ENCODE measurements at regions not wholly inside any gene's neighbourhood (a gene's known extent, or its start where the extent isn't known, plus 50 kb on each side); places are given as distances from the start of the nearest gene placed in this dataset.

- no peak for DNase-seq (ENCODE audit: low read depth in 1 of 2, low spot score in 1 of 2)
These were observed 156.9 kb upstream of the DACH1 start for GRCh38 chr13:72023895-72024294.

- DNase-seq (ENCODE audit: low read depth in 1 of 2, low spot score in 1 of 2): no peak
These were observed 138.5 kb upstream of the DACH1 start for GRCh38 chr13:72005455-72005854.

GRCh38 chr13:72004784-72005374 is 137.9 kb upstream of the DACH1 start:
- DNase-seq (ENCODE audit: low read depth in 1 of 2, low spot score in 1 of 2): no peak

- DNase-seq (ENCODE audit: low read depth in 1 of 2, low spot score in 1 of 2): no peak
These were observed 137.2 kb upstream of the DACH1 start for GRCh38 chr13:72004246-72004645.

- DNase-seq (ENCODE audit: low read depth in 1 of 2, low spot score in 1 of 2): no peak
These were observed 131.2 kb upstream of the DACH1 start for GRCh38 chr13:71998223-71998622.

GRCh38 chr13:71979616-71980015 is 112.6 kb upstream of the DACH1 start:
- no peak for DNase-seq (ENCODE audit: low read depth in 1 of 2, low spot score in 1 of 2)

GRCh38 chr13:71977028-71977427 is 110.0 kb upstream of the DACH1 start:
- no peak for DNase-seq (ENCODE audit: low read depth in 1 of 2, low spot score in 1 of 2)

GRCh38 chr13:71967990-71968389 is 101.0 kb upstream of the DACH1 start:
- DNase-seq (ENCODE audit: low read depth in 1 of 2, low spot score in 1 of 2): no peak

- DNase-seq (ENCODE audit: low read depth in 1 of 2, low spot score in 1 of 2): no peak
These were observed 97.6 kb upstream of the DACH1 start for GRCh38 chr13:71964491-71965100.

GRCh38 chr13:71962735-71963134 is 95.7 kb upstream of the DACH1 start:
- no peak for DNase-seq (ENCODE audit: low read depth in 1 of 2, low spot score in 1 of 2)

- DNase-seq (ENCODE audit: low read depth in 1 of 2, low spot score in 1 of 2): no peak
These were observed 95.1 kb upstream of the DACH1 start for GRCh38 chr13:71962126-71962525.

GRCh38 chr13:71949441-71949840 is 82.4 kb upstream of the DACH1 start:
- no peak for DNase-seq (ENCODE audit: low read depth in 1 of 2, low spot score in 1 of 2)

- no peak for DNase-seq (ENCODE audit: low read depth in 1 of 2, low spot score in 1 of 2)
These were observed 72.2 kb upstream of the DACH1 start for GRCh38 chr13:71939186-71939585.

- no peak for DNase-seq (ENCODE audit: low read depth in 1 of 2, low spot score in 1 of 2)
These were observed 68.3 kb upstream of the DACH1 start for GRCh38 chr13:71935166-71935840.

GRCh38 chr13:71924931-71925330 is 57.9 kb upstream of the DACH1 start:
- DNase-seq (ENCODE audit: low read depth in 1 of 2, low spot score in 1 of 2): no peak

- no peak for DNase-seq (ENCODE audit: low read depth in 1 of 2, low spot score in 1 of 2)
These were observed 55.2 kb upstream of the DACH1 start for GRCh38 chr13:71922194-71922593.

Data from activated CD4-positive, alpha-beta T cell treated with anti-CD3 and anti-CD28 coated beads, Interleukin-2, amount 50 U/mL, for 24 hours (primary cell).